Neural progenitor cell (in vitro differentiated cells): ENCODE measurements at regions not wholly inside any gene's neighbourhood (a gene's known extent, or its start where the extent isn't known, plus 50 kb on each side); places are given as distances from the start of the nearest gene placed in this dataset.

Source experiments
- DNase-seq: peaks from one replicate; pipeline ENCODE4 v3.0.0-alpha.2; 2016; ENCODE audit warnings: low spot score
- H2AFZ ChIP-seq: fragments of 200-600 bp; sonication (generic); replicated peaks from 2 replicates; pipeline ENCODE4 v1.6.1; 2016; ENCODE audit warnings: antibody characterized with exemption
- H3F3A ChIP-seq: fragments of 200-600 bp; sonication (generic); 2 replicates; pipeline ENCODE4 v1.6.1; 2016; ENCODE audit warnings: antibody characterized with exemption, low read depth
- H3K27ac ChIP-seq: fragments of 200-600 bp; sonication (generic); 2 replicates; pipeline ENCODE4 v1.5.1; 2016; ENCODE audit warnings: mild to moderate bottlenecking
- H3K27me3 ChIP-seq: fragments of 200-600 bp; sonication (generic); 2 replicates; pipeline ENCODE4 v1.6.1; 2016; ENCODE audit warnings: mild to moderate bottlenecking, moderate library complexity
- H3K36me3 ChIP-seq: fragments of 200-600 bp; sonication (generic); 2 replicates; pipeline ENCODE4 v1.5.1; 2016
- H3K4me1 ChIP-seq: fragments of 200-600 bp; sonication (generic); 2 replicates; pipeline ENCODE4 v1.6.1; 2016; ENCODE audit warnings: mixed run types
- H3K4me2 ChIP-seq: fragments of 200-600 bp; sonication (generic); 2 replicates; pipeline ENCODE4 v1.6.1; 2016
- H3K4me3 ChIP-seq: fragments of 200-600 bp; sonication (generic); 2 replicates; pipeline ENCODE4 v1.5.1; 2016
- H3K79me2 ChIP-seq: fragments of 200-600 bp; sonication (generic); 2 replicates; pipeline ENCODE4 v1.6.1; 2016; ENCODE audit warnings: low read depth
- H3K9ac ChIP-seq: fragments of 200-600 bp; sonication (generic); 2 replicates; pipeline ENCODE4 v1.6.1; 2016
- H3K9me3 ChIP-seq: fragments of 200-600 bp; sonication (generic); 2 replicates; pipeline ENCODE4 v1.5.1; 2016; ENCODE audit warnings: low read depth
- H4K20me1 ChIP-seq: fragments of 200-600 bp; sonication (generic); 2 replicates; pipeline ENCODE4 v1.6.1; 2016; ENCODE audit warnings: low read depth
- H3K27ac Mint-ChIP-seq: 3 replicates; pipeline ENCODE4 v1.8.0; 2021; ENCODE audit warnings: mixed read lengths
- H3K27me3 Mint-ChIP-seq: 2 replicates; pipeline ENCODE4 v1.8.0; 2022; ENCODE audit warnings: low read depth, mild to moderate bottlenecking, inconsistent platforms, moderate library complexity, mixed read lengths; ENCODE audit not compliant: insufficient read depth
- H3K36me3 Mint-ChIP-seq: 3 replicates; pipeline ENCODE4 v1.8.0; 2021; ENCODE audit warnings: mixed read lengths
- H3K4me1 Mint-ChIP-seq: 3 replicates; pipeline ENCODE4 v1.8.0; 2021; ENCODE audit warnings: mixed read lengths
- H3K4me3 Mint-ChIP-seq: 3 replicates; pipeline ENCODE4 v1.8.0; 2021; ENCODE audit warnings: mild to moderate bottlenecking, moderate library complexity, mixed read lengths
- H3K9me3 Mint-ChIP-seq: 3 replicates; pipeline ENCODE4 v1.8.0; 2020; ENCODE audit warnings: mixed read lengths
- CTCF ChIP-seq: fragments of 200-600 bp; sonication (generic); IDR thresholded peaks from 2 replicates; pipeline ENCODE4 v1.5.1; 2017; ENCODE audit warnings: antibody characterized with exemption, mild to moderate bottlenecking
- EZH2 ChIP-seq: fragments of 200-600 bp; sonication (generic); IDR thresholded peaks from 2 replicates; pipeline ENCODE4 v1.6.1; 2017; ENCODE audit warnings: antibody characterized with exemption, mild to moderate bottlenecking, moderate library complexity
- EZH2phosphoT487 ChIP-seq: fragments of 200-600 bp; sonication (generic); IDR thresholded peaks from 2 replicates; pipeline ENCODE4 v1.6.1; 2017; ENCODE audit warnings: antibody characterized with exemption

- H3K9me3 Mint-ChIP-seq, result no peaks in the 10 kb centered on the region
- no peak overlapping the region for H3K4me3 Mint-ChIP-seq
- DNase-seq, result no peak
- Histone ChIP-seq H3K4me3 (no peak overlapping the region), H3K27me3 (no peaks in the 10 kb centered on the region), H3F3A (no peaks in the 10 kb centered on the region), H3K27ac (no peak overlapping the region), H4K20me1 (no peaks in the 10 kb centered on the region), H3K9ac (no peak overlapping the region), H3K36me3 (no peaks in the 10 kb centered on the region), H3K79me2 (no peaks in the 10 kb centered on the region), H3K4me1 (no peaks in the 10 kb centered on the region), H3K9me3 (no peaks in the 10 kb centered on the region), H3K4me2 (no peak overlapping the region), H2AFZ (no peak overlapping the region)
- H3K4me1 Mint-ChIP-seq, result no peaks in the 10 kb centered on the region
- no peak overlapping the region for H3K27ac Mint-ChIP-seq
- TF ChIP-seq CTCF (no peak), EZH2 (no peak), EZH2phosphoT487 (no peak)
- H3K36me3 Mint-ChIP-seq, result no peaks in the 10 kb centered on the region
- H3K27me3 Mint-ChIP-seq, result no peaks in the 10 kb centered on the region
Observed at GRCh38 chr5:24862117-24862516, 217.3 kb upstream of the CDH10 start.

DNA sequence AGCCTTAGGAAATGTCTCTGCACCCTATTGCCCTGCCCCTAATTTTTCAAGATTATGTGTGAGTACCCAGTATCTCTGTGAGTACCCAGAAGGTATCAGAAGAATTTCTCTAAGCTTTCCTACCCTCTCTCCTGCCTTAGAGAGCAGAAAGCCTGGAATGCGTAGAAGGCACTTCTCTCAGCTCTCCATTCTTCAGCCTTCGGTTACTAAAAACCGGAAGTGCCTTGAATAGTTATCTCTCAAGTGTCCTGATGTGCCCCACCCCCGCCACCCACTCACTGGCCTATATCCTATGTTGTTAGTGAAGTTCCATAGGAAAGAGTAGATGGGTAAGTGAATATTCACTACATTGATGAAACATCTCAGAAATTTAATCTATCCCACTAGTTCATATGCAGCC, 210.7 kb upstream of the CDH10 start:
- Mint-ChIP-seq H3K4me3 (no peak overlapping the region), H3K27me3 (peaks cover 2% of the 10 kb centered on the region), H3K36me3 (no peaks in the 10 kb centered on the region), H3K4me1 (no peaks in the 10 kb centered on the region), H3K27ac (no peak overlapping the region), H3K9me3 (no peaks in the 10 kb centered on the region)
- Histone ChIP-seq H3K4me1 (no peaks in the 10 kb centered on the region), H3K9me3 (no peaks in the 10 kb centered on the region), H2AFZ (no peak overlapping the region), H3K27me3 (no peaks in the 10 kb centered on the region), H3F3A (no peaks in the 10 kb centered on the region), H3K79me2 (no peaks in the 10 kb centered on the region), H3K4me2 (no peak overlapping the region), H3K9ac (no peak overlapping the region), H3K27ac (no peak overlapping the region), H3K4me3 (no peak overlapping the region), H3K36me3 (no peaks in the 10 kb centered on the region), H4K20me1 (no peaks in the 10 kb centered on the region)
- DNase-seq, result peak; percentile 6
- TF ChIP-seq EZH2phosphoT487 (no peak), EZH2 (no peak), CTCF (no peak)

GRCh38 chr5:24854850-24855249, 210.1 kb upstream of the CDH10 start:
- H3K9me3 Mint-ChIP-seq, result no peaks in the 10 kb centered on the region
- no peak for DNase-seq
- H3K4me2 ChIP-seq, result no peak overlapping the region

More at GRCh38 chr5:24854850-24855249, 210.1 kb upstream of the CDH10 start:
- H4K20me1 ChIP-seq, result no peaks in the 10 kb centered on the region
- no peak overlapping the region for H3K4me3 ChIP-seq
- no peaks in the 10 kb centered on the region for H3K36me3 Mint-ChIP-seq
- H3K36me3 ChIP-seq, result no peaks in the 10 kb centered on the region
- no peak overlapping the region for H3K27ac ChIP-seq
- H3K9ac ChIP-seq, result no peak overlapping the region
- H3K4me3 Mint-ChIP-seq, result no peak overlapping the region
- no peaks in the 10 kb centered on the region for H3K9me3 ChIP-seq
- TF ChIP-seq CTCF (no peak), EZH2 (no peak), EZH2phosphoT487 (no peak)
- no peaks in the 10 kb centered on the region for H3F3A ChIP-seq
- H3K27ac Mint-ChIP-seq, result no peak overlapping the region
- H2AFZ ChIP-seq, result no peak overlapping the region
- H3K4me1 Mint-ChIP-seq, result no peaks in the 10 kb centered on the region
- no peaks in the 10 kb centered on the region for H3K4me1 ChIP-seq
- H3K27me3 Mint-ChIP-seq, result peaks cover 2% of the 10 kb centered on the region
- no peaks in the 10 kb centered on the region for H3K79me2 ChIP-seq
- no peaks in the 10 kb centered on the region for H3K27me3 ChIP-seq
